Loucy (cell line): ENCODE measurements at regions not wholly inside any gene's neighbourhood (a gene's known extent, or its start where the extent isn't known, plus 50 kb on each side); places are given as distances from the start of the nearest gene placed in this dataset.

ENCODE experiments used
- EZH2phosphoT487 ChIP-seq: fragments of 200-600 bp; IDR thresholded peaks from 2 replicates; pipeline ENCODE4 v1.6.1; 2018; ENCODE audit warnings: antibody characterized with exemption, mild to moderate bottlenecking, moderate library complexity, borderline replicate concordance
- TF ChIP-seq, protein P1 (sequence below): fragments of 200-600 bp; sonication (generic); conservative IDR thresholded peaks from 2 replicates; pipeline ENCODE4 v1.5.1; 2014; ENCODE audit warnings: mild to moderate bottlenecking, antibody characterized with exemption, low read length

- TF ChIP-seq, protein P1, sequence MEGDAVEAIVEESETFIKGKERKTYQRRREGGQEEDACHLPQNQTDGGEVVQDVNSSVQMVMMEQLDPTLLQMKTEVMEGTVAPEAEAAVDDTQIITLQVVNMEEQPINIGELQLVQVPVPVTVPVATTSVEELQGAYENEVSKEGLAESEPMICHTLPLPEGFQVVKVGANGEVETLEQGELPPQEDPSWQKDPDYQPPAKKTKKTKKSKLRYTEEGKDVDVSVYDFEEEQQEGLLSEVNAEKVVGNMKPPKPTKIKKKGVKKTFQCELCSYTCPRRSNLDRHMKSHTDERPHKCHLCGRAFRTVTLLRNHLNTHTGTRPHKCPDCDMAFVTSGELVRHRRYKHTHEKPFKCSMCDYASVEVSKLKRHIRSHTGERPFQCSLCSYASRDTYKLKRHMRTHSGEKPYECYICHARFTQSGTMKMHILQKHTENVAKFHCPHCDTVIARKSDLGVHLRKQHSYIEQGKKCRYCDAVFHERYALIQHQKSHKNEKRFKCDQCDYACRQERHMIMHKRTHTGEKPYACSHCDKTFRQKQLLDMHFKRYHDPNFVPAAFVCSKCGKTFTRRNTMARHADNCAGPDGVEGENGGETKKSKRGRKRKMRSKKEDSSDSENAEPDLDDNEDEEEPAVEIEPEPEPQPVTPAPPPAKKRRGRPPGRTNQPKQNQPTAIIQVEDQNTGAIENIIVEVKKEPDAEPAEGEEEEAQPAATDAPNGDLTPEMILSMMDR, result no peak
- TF ChIP-seq EZH2phosphoT487, result no peak
Observed at GRCh38 chr16:26447570-26447969, 619.2 kb upstream of the C16orf82 start.
